D721Med (cell line): ENCODE measurements at regions not wholly inside any gene's neighbourhood (a gene's known extent, or its start where the extent isn't known, plus 50 kb on each side); places are given as distances from the start of the nearest gene placed in this dataset.

Experiments
- DNase-seq: peaks from one replicate; pipeline ENCODE4 v3.0.0; 2011; ENCODE audit warnings: low spot score; ENCODE audit not compliant: insufficient read length
- FAIRE-seq: peaks from 2 replicates; lab custom pipeline; 2011; peaks lifted over from hg19 to GRCh38; lab: Jason Lieb, UNC
- CTCF ChIP-seq: IDR thresholded peaks from 2 replicates; pipeline ENCODE4 v1.5.1; 2012; ENCODE audit warnings: mild to moderate bottlenecking, control low read depth; ENCODE audit not compliant: insufficient read depth; ENCODE audit errors: missing control alignments

GRCh38 chr16:80048250-80048649, 447.7 kb upstream of the MAF start:
- no peak for FAIRE-seq
- no peak for DNase-seq
- TF ChIP-seq CTCF: no peak

DNA sequence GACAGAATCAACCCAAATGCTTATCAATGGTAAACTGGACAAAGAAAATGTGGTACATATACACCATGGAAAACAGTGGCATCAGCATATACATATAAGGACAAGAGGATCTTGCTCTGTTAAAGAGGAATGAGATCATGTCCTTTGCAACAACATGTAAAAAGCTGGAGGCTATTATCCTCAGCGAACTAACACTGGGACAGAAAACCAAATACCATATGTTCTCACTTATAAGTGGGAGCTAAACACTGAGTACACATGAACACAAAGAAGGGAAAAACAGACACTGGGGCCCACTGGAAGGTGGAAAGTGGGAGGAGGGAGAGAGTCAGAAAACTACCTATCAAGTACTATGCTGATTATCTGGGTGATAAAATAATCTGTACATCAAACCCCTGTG, 447.3 kb upstream of the MAF start:
- FAIRE-seq: no peak
- no peak for TF ChIP-seq CTCF

DNA sequence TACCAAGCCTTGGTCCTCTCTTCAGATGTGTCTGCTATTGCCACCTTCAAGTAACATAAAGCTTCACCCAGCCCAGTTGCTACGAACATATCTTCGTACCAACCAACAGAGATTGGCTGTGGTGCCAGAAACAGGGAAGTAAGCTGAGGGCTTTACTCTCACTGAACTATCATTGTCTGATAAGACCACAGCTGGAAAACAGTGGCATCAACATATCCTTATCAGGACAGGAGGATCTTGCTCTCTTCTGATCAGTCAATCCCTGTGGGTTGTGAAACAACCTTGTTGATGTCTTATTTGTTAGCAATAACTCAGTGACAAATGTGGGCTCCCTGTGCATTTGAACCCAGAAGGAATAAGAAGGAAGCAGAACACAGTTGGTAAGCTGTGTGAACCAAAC, 446.3 kb upstream of the MAF start:
- DNase-seq (no peak), FAIRE-seq (no peak)
- no peak for TF ChIP-seq CTCF

More for the DNA sequence above, 447.3 kb upstream of the MAF start:
- DNase-seq: no peak

DNA sequence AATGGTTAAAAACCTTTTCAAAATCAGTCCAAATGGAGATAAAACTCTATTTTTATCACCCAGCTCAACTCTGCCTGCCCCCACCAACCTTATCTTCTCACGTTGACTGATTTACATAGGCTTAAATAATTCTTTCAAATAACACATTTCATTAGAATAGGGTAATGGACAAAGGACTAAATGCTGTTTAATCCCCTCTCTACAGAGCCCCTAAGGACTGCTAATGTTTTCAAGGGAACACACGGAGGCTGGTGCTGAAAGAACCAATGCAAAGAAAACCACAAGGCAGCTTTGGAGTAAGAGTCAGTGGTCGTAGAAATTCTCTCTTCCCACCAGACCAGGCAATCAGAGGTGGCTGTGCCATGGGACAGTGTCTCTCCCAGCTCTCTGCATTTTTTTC, 445.7 kb upstream of the MAF start:
- TF ChIP-seq CTCF: no peak
- FAIRE-seq (no peak), DNase-seq (no peak)

DNA sequence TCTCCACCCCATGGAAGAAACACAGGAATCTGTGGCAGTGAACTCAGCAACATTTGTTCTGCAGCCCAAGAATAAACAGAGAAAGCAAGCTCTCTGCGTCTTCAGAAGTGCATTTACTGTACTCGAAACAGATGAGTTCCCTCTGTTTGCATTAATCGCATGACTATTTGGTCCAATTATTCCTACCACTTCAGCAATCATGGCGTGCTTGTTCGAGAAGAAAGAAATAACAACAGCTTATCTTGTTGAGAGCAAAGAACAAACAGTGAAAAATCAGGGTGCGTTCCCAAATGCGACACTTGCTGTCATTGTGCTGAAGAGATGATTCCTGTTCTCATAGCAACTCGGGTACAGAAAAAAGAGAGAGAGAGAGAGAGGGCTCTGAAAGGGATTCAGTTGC, 445.3 kb upstream of the MAF start:
- DNase-seq: no peak
- TF ChIP-seq CTCF: no peak
- FAIRE-seq: no peak

DNA sequence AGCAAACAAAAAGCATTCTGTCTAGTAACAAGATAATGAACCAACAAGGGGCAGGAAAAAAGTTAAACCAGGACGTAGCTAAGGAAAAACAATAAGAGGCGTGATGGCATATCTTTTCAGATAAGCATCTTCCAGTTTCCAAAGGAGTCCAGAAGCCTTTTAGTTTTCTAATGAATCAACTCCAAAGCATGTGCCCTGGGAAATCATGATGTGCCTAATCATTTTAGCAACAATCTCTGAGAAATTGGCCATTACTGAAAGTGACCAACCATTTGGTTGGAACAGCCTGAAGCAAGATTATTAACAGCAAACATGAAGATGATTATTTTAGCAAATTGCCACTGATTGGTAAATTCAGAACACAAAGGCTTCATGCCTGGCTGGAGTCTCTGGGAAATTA, 440.9 kb upstream of the MAF start:
- no peak for TF ChIP-seq CTCF

GRCh38 chr16:80040814-80041213, 440.3 kb upstream of the MAF start:
- FAIRE-seq (no peak), DNase-seq (no peak)
- TF ChIP-seq CTCF: no peak

More for the DNA sequence above, 440.9 kb upstream of the MAF start:
- DNase-seq (no peak), FAIRE-seq (no peak)
